ENCODE measurements at regions not wholly inside any gene's neighbourhood (a gene's known extent, or its start where the extent isn't known, plus 50 kb on each side); places are given as distances from the start of the nearest gene placed in this dataset.

DNA sequence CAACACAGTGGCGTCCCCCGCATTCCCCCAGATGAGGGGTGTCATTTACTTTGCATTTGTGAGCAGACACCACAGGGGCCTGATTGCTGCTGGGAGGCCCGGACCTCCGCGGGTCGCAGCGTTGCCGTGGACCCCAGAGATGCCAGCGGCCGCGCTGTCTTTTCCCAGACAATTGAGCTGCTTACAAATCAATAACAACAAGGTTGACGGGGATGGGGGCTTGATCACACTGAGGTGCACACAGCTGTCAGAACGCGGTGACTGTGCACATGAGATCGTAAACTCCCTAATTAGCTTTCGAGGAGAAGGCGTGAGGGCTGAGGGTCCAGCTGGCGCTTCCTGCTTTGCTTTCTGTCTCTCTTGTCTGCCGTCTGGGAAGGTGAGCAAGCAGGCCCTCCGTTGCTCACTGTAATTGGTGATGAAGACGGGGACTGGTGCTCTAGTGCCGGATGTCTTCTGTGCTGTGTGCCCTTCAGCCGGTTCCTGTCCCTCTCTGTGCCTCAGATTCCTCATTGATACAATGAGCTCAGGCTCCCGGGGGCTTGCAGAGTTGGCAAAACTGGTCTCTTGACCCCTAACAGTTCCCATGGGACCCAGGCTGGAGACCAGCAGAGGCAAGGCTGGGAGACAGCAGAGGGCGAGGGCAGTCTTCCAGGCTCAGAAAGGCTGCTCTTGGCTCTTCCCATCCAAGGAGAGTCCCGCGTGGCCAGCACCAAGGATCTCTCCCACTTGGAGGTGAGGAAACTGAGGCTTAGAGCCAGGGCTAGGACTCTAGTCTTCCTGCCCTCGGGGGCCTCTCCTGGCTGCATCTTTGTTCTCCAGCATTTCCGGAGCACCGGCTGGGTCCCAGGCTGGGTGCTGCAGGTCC, 126.0 kb upstream of the PMEPA1 start:
- H3K36me3 ChIP-seq (ENCODE audit: control insufficient read depth, insufficient read depth, low read length), result no peaks in the 10 kb centered on the region
- 43 to 47% methylated on average over 30 of the region's 30 CpGs for WGBS, 2 experiments
- H3K9me3 ChIP-seq (ENCODE audit: control insufficient read depth, low read length), result no peaks in the 10 kb centered on the region
- H3K4me1 ChIP-seq (ENCODE audit: control insufficient read depth, insufficient read depth, low read length), result peaks cover 4% of the 10 kb centered on the region
- no peak overlapping the region for H3K4me3 ChIP-seq (ENCODE audit: insufficient read depth, low read depth, low read length)
- H3K27ac ChIP-seq (ENCODE audit: insufficient read depth, low read depth, low read length, poor library complexity, severe bottlenecking), result no peak overlapping the region
- H3K27me3 ChIP-seq (ENCODE audit: control insufficient read depth, insufficient read depth, low read length, poor library complexity, severe bottlenecking), result no peaks in the 10 kb centered on the region

DNA sequence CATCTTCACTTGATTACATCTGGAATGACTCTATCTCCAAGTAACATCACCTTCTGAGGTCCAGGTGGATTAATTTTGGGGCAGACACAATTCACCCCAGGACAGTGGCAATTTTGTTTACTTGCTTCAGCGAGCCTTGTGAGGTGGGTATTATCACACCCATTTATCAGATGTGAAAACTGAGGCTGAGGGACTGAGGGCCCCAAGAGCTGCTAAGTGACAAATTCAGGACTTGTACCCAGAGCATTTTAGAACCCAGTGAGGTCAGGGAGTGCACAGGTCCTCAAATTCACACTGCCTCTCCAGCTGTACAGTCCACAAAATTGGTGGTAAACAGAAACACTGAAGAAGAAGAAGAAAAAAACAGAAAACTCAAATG, 125.2 kb upstream of the PMEPA1 start:
- H3K4me1 ChIP-seq (ENCODE audit: control insufficient read depth, insufficient read depth, low read length), result peaks cover 4% of the 10 kb centered on the region
- WGBS, 2 experiments, result 83 to 100% methylated on average over 1 of the region's 1 CpG

DNA sequence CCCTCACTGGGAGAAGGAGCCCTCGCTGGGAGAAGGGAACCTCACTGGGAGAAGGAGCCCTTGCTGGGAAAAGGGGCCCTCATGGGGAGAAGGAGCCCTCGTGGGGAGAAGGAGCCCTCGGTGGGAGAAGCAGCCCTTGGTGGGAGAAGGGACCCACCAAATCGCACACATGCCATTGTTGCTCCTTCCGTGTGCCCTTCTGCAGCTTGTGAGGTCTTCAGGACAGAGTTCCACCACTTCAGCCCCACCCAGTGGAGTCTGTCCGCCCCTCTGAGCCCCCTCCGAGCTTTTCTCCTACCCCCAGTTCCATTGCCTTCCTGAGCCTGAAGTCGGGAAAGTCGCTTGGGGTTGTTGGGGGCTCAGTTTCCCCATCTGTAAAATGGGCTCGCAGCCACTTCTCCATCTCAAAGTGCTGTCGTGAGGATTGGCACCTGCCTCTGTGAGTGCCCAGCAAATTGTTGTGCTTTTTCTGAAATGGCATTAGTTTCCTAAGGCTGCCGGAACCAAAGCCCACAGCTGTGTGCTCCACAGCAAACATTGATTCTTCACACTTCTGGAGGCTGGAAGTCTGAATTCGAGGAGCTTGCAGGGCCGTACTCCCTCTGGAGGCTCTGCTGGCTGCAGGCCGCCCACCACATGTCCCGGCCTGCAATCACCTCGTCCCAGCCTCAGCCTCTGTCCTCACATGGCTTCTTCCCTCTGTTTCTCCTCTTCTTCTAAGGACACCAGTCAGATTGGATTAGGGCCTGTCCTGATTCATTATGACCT, 124.7 kb upstream of the PMEPA1 start:
- Histone ChIP-seq H3K27ac (ENCODE audit: insufficient read depth, low read depth, low read length, poor library complexity, severe bottlenecking) (no peak overlapping the region), H3K4me1 (ENCODE audit: control insufficient read depth, insufficient read depth, low read length) (peaks cover 4% of the 10 kb centered on the region), H3K27me3 (ENCODE audit: control insufficient read depth, insufficient read depth, low read length, poor library complexity, severe bottlenecking) (no peaks in the 10 kb centered on the region), H3K36me3 (ENCODE audit: control insufficient read depth, insufficient read depth, low read length) (no peaks in the 10 kb centered on the region), H3K9me3 (ENCODE audit: control insufficient read depth, low read length) (no peaks in the 10 kb centered on the region), H3K4me3 (ENCODE audit: insufficient read depth, low read depth, low read length) (no peak overlapping the region)
- 89 to 92% methylated on average over 17 of the region's 17 CpGs for WGBS, 2 experiments

More for the DNA sequence above, 125.2 kb upstream of the PMEPA1 start:
- no peaks in the 10 kb centered on the region for H3K9me3 ChIP-seq (ENCODE audit: control insufficient read depth, low read length)
- no peaks in the 10 kb centered on the region for H3K36me3 ChIP-seq (ENCODE audit: control insufficient read depth, insufficient read depth, low read length)
- H3K27ac ChIP-seq (ENCODE audit: insufficient read depth, low read depth, low read length, poor library complexity, severe bottlenecking), result no peak overlapping the region
- no peak overlapping the region for H3K4me3 ChIP-seq (ENCODE audit: insufficient read depth, low read depth, low read length)
- no peaks in the 10 kb centered on the region for H3K27me3 ChIP-seq (ENCODE audit: control insufficient read depth, insufficient read depth, low read length, poor library complexity, severe bottlenecking)

DNA sequence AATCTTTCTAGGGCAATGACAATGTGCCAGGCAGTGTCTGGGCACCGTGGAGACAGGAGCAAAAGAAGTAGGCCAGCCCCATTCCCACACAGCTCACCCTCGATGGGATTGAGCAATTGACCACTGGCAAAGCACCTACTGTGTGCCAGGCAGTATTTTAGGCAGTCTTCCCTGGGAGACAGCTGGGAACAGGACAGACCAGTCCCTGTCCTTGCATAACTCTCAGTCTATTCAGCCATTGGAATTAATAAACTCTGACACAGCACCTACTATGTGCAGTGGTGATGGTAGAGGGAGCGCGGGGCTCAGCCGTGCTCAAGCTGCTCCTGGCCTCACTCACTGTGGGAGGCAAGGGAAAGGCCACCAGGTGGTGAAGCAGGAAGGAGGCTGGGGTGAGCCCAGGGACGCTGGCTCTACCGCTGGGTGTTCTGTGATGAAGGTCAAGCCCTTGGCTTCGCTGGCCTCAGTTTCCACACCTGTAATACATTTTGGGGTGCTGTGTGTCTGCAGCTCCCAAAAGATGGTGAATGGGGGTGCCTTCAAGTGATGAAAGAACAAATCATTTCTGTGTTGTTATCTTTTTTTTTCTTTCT, 122.3 kb upstream of the PMEPA1 start:
- no peaks in the 10 kb centered on the region for H3K27me3 ChIP-seq (ENCODE audit: control insufficient read depth, insufficient read depth, low read length, poor library complexity, severe bottlenecking)
- 93 to 94% methylated on average over 8 of the region's 8 CpGs for WGBS, 2 experiments
- no peaks in the 10 kb centered on the region for H3K36me3 ChIP-seq (ENCODE audit: control insufficient read depth, insufficient read depth, low read length)
- H3K4me3 ChIP-seq (ENCODE audit: insufficient read depth, low read depth, low read length), result no peak overlapping the region
- no peaks in the 10 kb centered on the region for H3K9me3 ChIP-seq (ENCODE audit: control insufficient read depth, low read length)
- peaks cover 4% of the 10 kb centered on the region for H3K4me1 ChIP-seq (ENCODE audit: control insufficient read depth, insufficient read depth, low read length)
- H3K27ac ChIP-seq (ENCODE audit: insufficient read depth, low read depth, low read length, poor library complexity, severe bottlenecking), result no peak overlapping the region

DNA sequence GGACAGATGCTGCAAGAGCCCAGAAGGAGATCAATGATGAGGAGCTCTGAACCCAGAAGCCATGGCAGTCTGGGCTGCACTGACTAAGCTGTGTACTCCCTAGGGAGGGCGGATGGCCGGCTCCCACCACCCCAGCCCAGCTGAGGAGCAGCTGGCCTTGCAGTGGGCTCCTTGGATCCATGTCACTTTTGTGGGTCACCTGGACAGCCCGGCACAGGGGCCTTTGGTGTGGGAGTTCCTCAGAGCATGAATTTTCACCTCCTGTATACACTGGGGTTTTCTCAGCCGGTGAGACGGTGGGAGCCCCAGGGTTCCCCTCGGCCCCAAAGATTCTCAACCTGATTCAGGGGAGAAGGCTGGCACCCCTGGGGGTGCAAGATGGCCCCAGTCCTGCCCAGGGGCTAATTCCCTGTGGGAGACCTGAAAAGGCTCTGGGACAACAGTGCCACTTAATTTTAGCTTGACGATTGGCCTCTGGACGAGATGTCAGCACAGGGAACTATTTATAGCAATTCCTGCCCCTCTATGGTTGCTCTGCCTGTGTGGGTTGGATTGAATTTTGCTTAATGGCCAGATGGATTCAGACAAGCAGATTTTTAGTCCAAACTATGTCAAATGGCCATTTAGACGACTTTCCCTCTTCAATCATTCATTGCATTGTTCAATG, 121.6 kb upstream of the PMEPA1 start:
- no peak overlapping the region for H3K27ac ChIP-seq (ENCODE audit: insufficient read depth, low read depth, low read length, poor library complexity, severe bottlenecking)
- no peaks in the 10 kb centered on the region for H3K27me3 ChIP-seq (ENCODE audit: control insufficient read depth, insufficient read depth, low read length, poor library complexity, severe bottlenecking)
- no peaks in the 10 kb centered on the region for H3K36me3 ChIP-seq (ENCODE audit: control insufficient read depth, insufficient read depth, low read length)
- H3K4me1 ChIP-seq (ENCODE audit: control insufficient read depth, insufficient read depth, low read length), result peaks cover 4% of the 10 kb centered on the region
- 91 to 92% methylated on average over 9 of the region's 9 CpGs for WGBS, 2 experiments
- H3K4me3 ChIP-seq (ENCODE audit: insufficient read depth, low read depth, low read length), result no peak overlapping the region
- no peaks in the 10 kb centered on the region for H3K9me3 ChIP-seq (ENCODE audit: control insufficient read depth, low read length)

DNA sequence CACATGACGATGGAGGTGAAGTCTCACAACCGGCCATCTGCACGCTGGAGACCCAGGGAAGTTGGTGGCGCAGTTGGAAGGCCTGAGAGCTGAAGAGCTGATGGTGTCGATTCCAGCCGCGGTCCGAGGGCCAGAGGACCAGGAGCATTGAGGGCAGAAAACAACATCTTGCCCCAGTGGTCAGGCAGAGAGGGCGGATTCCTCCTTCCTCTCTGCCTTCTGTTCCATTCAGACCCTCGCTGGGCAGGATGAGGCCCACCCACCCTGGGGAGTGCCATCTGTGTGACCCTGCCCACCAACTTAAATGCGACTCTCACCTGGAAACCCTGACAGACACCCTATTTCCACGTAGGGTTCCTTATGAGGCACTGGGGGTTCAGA, 120.7 kb upstream of the PMEPA1 start:
- H3K9me3 ChIP-seq (ENCODE audit: control insufficient read depth, low read length), result no peaks in the 10 kb centered on the region

DNA sequence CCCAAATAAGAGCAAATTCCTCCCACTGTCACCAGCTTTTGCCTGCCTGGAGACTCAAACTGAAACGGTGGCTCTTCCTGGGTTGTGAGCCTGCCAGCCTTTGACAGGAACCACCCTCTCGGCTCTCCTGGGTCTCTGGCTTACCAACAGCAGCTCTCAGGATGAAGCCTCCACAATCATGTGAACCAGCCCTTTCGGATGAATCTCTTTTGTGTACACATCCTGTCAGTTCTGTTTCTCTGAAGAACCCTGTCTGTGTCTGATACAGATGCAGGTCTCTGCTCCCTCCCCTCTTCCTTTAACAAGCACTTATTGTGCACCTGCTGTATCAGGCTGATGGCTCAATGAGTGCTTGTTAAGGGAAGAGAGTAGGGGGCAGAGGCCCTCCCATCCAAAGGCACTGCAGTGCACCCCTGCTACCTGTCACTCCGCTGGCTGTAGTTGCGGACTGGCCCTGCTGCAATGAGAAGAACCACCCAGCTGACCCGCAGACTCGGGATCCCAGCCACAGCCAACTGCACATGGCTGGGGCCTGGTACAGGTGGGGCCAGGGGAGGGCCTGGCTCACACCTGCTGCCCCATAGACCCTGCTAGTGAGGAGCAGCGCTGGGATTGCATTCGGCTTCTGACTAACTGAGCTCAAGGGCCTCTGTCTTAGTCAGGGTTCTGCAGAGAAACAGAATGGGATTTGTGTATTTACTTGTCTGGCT, 120.1 kb upstream of the PMEPA1 start:
- WGBS, 2 experiments, result 91 to 92% methylated on average over 9 of the region's 9 CpGs
- no peak overlapping the region for H3K27ac ChIP-seq (ENCODE audit: insufficient read depth, low read depth, low read length, poor library complexity, severe bottlenecking)
- no peaks in the 10 kb centered on the region for H3K27me3 ChIP-seq (ENCODE audit: control insufficient read depth, insufficient read depth, low read length, poor library complexity, severe bottlenecking)
- no peak overlapping the region for H3K4me3 ChIP-seq (ENCODE audit: insufficient read depth, low read depth, low read length)
- H3K36me3 ChIP-seq (ENCODE audit: control insufficient read depth, insufficient read depth, low read length), result no peaks in the 10 kb centered on the region
- H3K9me3 ChIP-seq (ENCODE audit: control insufficient read depth, low read length), result no peaks in the 10 kb centered on the region
- no peaks in the 10 kb centered on the region for H3K4me1 ChIP-seq (ENCODE audit: control insufficient read depth, insufficient read depth, low read length)

More for the DNA sequence above, 120.7 kb upstream of the PMEPA1 start:
- WGBS, 2 experiments, result 88 to 94% methylated on average over 12 of the region's 12 CpGs
- Histone ChIP-seq H3K27me3 (ENCODE audit: control insufficient read depth, insufficient read depth, low read length, poor library complexity, severe bottlenecking) (no peaks in the 10 kb centered on the region), H3K4me1 (ENCODE audit: control insufficient read depth, insufficient read depth, low read length) (peaks cover 3% of the 10 kb centered on the region), H3K36me3 (ENCODE audit: control insufficient read depth, insufficient read depth, low read length) (no peaks in the 10 kb centered on the region), H3K27ac (ENCODE audit: insufficient read depth, low read depth, low read length, poor library complexity, severe bottlenecking) (no peak overlapping the region), H3K4me3 (ENCODE audit: insufficient read depth, low read depth, low read length) (no peak overlapping the region)

DNA sequence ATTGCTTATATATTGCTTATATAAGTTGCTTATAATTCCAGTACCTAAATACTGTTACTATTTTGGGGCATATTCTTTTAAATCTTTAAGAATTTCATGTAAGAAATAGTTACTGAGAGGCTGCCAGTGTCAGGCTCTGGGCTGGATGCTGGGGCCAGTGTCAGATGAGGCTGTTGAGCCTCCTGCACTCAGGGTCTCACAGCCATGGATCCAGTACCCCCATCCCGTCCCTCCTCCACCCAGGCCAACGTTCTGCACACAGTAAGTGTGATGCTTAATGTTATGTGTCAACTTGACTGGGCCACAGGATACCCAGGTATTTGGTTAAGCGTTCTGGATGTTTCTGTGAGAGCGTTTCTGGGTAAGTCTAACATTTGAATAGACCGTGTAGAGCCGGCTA, 119.5 kb upstream of the PMEPA1 start:
- no peak overlapping the region for H3K27ac ChIP-seq (ENCODE audit: insufficient read depth, low read depth, low read length, poor library complexity, severe bottlenecking)
- no peaks in the 10 kb centered on the region for H3K4me1 ChIP-seq (ENCODE audit: control insufficient read depth, insufficient read depth, low read length)
- no peaks in the 10 kb centered on the region for H3K9me3 ChIP-seq (ENCODE audit: control insufficient read depth, low read length)
- H3K36me3 ChIP-seq (ENCODE audit: control insufficient read depth, insufficient read depth, low read length), result no peaks in the 10 kb centered on the region
- H3K27me3 ChIP-seq (ENCODE audit: control insufficient read depth, insufficient read depth, low read length, poor library complexity, severe bottlenecking), result no peaks in the 10 kb centered on the region
- H3K4me3 ChIP-seq (ENCODE audit: insufficient read depth, low read depth, low read length), result no peak overlapping the region
- 88 to 91% methylated on average over 6 of the region's 6 CpGs for WGBS, 2 experiments

DNA sequence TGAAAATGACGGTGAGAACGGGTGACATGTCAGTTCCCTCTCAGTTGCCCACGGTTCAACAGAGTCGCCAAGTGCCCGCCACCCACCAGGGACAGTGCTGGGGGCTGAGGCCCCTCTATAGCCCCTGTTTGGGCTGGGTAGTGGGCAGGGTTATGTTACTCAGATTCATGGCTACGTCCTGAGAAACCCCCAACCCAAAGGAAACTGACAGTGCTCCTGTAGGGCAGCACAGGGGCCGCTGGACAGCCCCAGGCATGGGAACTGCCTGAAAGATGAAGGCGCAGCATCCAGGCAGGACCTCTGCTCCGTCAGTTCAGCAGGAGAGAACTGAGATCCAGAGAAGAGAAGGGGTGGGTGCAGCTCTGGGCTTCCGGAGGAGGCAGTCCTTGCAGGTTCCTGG, 118.9 kb upstream of the PMEPA1 start:
- no peak overlapping the region for H3K4me3 ChIP-seq (ENCODE audit: insufficient read depth, low read depth, low read length)

More for the DNA sequence above, 118.9 kb upstream of the PMEPA1 start:
- no peaks in the 10 kb centered on the region for H3K4me1 ChIP-seq (ENCODE audit: control insufficient read depth, insufficient read depth, low read length)
- H3K27me3 ChIP-seq (ENCODE audit: control insufficient read depth, insufficient read depth, low read length, poor library complexity, severe bottlenecking), result no peaks in the 10 kb centered on the region
- 89 to 90% methylated on average over 10 of the region's 10 CpGs for WGBS, 2 experiments
- H3K36me3 ChIP-seq (ENCODE audit: control insufficient read depth, insufficient read depth, low read length), result no peaks in the 10 kb centered on the region
- no peak overlapping the region for H3K27ac ChIP-seq (ENCODE audit: insufficient read depth, low read depth, low read length, poor library complexity, severe bottlenecking)
- H3K9me3 ChIP-seq (ENCODE audit: control insufficient read depth, low read length), result no peaks in the 10 kb centered on the region

Measured in ectodermal cell (in vitro differentiated cells).